ENCODE measurements at regions not wholly inside any gene's neighbourhood (a gene's known extent, or its start where the extent isn't known, plus 50 kb on each side); places are given as distances from the start of the nearest gene placed in this dataset.

DNA sequence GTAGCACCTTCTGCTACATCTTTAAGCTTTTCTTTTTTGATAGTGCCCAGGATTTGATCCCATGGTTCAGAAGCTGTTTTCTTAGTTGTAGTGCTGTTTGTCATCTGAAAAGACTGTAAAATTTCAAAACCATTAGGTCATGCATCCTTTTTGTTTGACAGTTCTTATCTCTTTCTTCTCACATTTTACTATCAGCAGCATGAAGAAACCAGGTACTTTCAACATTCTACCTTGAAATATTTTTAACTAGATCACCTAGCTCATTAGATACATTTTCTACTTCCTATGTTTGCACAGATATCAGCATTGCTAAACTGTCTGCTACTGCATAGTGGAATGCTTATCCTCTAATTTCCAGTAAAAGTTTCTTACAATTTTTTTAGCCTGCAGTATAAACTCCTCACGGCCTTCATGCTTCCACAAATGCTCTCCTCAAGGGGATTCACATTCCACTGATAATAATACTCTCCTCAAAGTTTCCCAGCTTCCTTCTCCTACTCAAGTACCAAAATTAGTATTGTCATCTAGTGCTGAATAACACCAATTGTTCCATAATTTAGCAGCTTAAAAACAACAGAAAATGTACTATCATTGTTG lies 243.9 kb upstream of the ZRANB2 start:
- Histone ChIP-seq H3K4me1 (no peaks in the 10 kb centered on the region), H3K4me2 (no peak overlapping the region), H3K27ac (no peak overlapping the region), H3K9me3 (no peaks in the 10 kb centered on the region), H3K4me3 (no peak overlapping the region)
- POLR2A ChIA-PET, result no interaction called here
- DNase-seq (ENCODE audit: low read depth in 1 of 2, low spot score in 1 of 2) (no peak), FAIRE-seq (no peak), ATAC-seq (no peak)
- CTCF ChIA-PET, result no interaction called here
- no peak for TF ChIP-seq HDAC2 (IDR thresholded peaks at IDR 0.05)
- TF ChIP-seq, protein P1, sequence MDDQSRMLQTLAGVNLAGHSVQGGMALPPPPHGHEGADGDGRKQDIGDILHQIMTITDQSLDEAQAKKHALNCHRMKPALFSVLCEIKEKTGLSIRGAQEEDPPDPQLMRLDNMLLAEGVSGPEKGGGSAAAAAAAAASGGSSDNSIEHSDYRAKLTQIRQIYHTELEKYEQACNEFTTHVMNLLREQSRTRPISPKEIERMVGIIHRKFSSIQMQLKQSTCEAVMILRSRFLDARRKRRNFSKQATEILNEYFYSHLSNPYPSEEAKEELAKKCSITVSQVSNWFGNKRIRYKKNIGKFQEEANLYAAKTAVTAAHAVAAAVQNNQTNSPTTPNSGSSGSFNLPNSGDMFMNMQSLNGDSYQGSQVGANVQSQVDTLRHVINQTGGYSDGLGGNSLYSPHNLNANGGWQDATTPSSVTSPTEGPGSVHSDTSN (IDR thresholded peaks at IDR 0.05), result no peak
- TF ChIP-seq MAFK (IDR thresholded peaks at IDR 0.05; ENCODE audit: partially characterized antibody), result no peak
- no peak for TF ChIP-seq TP53 (CRISPR knock-in tag; IDR thresholded peaks at IDR 0.05)
- no peak for TF ChIP-seq FOXS1 (CRISPR knock-in tag; IDR thresholded peaks at IDR 0.05)
- TF ChIP-seq FOSL2 (IDR thresholded peaks at IDR 0.05), result no peak
- TF ChIP-seq FOSL2 (CRISPR knock-in tag; IDR thresholded peaks at IDR 0.05), result no peak
- TF ChIP-seq CBX8 (IDR thresholded peaks at IDR 0.05), result no peak
- 0% methylated on average over 1 of the region's 1 CpG for WGBS (ENCODE audit: missing lambda C conversion rate)

DNA sequence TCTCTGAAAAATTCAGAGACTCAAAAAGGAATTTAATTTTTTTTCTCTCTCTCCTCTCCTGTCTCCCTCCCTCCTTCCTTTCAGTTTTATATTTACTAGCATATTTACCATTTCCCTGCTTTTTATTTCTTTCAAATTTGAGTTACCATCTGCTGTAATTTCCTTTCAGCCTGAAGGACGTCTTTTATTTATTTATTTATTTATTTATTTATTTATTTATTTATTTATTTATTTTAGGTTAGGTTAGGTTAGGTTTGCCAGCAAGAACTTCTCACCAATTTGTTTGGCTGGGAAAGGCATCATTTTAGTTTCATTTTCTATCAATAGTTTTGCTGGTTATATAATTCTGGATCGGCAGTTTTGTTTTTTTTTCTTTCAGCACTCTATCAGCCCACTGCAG lies 231.7 kb upstream of the ZRANB2 start:
- Histone ChIP-seq H3K4me3 (no peak overlapping the region), H3K27ac (no peak overlapping the region), H3K4me2 (no peak overlapping the region), H3K4me1 (no peaks in the 10 kb centered on the region), H3K9me3 (no peaks in the 10 kb centered on the region)
- DNase-seq (ENCODE audit: low read depth in 1 of 2, low spot score in 1 of 2) (no peak), ATAC-seq (no peak), FAIRE-seq (no peak)
- ChIA-PET POLR2A (no interaction called here), CTCF (no interaction called here)
- 0% methylated on average over 2 of the region's 2 CpGs for WGBS (ENCODE audit: missing lambda C conversion rate)
- TF ChIP-seq, protein P2, sequence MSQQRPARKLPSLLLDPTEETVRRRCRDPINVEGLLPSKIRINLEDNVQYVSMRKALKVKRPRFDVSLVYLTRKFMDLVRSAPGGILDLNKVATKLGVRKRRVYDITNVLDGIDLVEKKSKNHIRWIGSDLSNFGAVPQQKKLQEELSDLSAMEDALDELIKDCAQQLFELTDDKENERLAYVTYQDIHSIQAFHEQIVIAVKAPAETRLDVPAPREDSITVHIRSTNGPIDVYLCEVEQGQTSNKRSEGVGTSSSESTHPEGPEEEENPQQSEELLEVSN (IDR thresholded peaks at IDR 0.05; ENCODE audit: borderline replicate concordance, low read depth), result no peak
- TF ChIP-seq ZC3H11A (IDR thresholded peaks at IDR 0.05), result peak; percentile 56
- no peak for TF ChIP-seq NR3C1 (IDR thresholded peaks at IDR 0.05)

DNA sequence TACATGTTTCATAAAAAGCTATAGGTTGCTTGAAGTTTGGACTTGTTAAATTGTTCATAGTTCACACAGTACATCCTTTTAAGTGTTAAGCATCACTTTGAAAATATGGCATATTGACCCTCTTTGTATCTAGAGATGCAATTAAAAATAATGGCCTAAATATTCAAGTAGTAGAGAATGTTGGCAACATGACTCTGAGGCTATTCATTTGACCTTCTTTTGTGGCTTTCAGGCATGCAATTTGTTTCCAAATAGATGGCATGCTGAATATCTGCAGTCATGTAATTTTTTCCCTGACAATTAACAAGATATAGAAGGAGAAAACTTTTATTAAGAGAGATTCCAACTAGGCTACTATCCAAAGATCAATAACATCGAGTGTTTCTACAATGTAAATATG lies 230.5 kb upstream of the ZRANB2 start:
- DNase-seq (ENCODE audit: low read depth in 1 of 2, low spot score in 1 of 2) (no peak), ATAC-seq (no peak), FAIRE-seq (no peak)
- Histone ChIP-seq H3K9me3 (no peaks in the 10 kb centered on the region), H3K4me1 (no peaks in the 10 kb centered on the region), H3K4me2 (no peak overlapping the region), H3K27ac (no peak overlapping the region), H3K4me3 (no peak overlapping the region)
- TF ChIP-seq POLR2A (IDR thresholded peaks at IDR 0.05; ENCODE audit: low read length) (no peak), ZC3H11A (IDR thresholded peaks at IDR 0.05) (no peak), CBX2 (IDR thresholded peaks at IDR 0.05; ENCODE audit: borderline replicate concordance, low read depth) (no peak), MAFK (IDR thresholded peaks at IDR 0.05; ENCODE audit: partially characterized antibody) (no peak), SREBF2 (IDR thresholded peaks at IDR 0.05) (no peak), HOXB13 (CRISPR knock-in tag; IDR thresholded peaks at IDR 0.05; ENCODE audit: low read depth) (no peak)
- TF ChIP-seq, protein P3, sequence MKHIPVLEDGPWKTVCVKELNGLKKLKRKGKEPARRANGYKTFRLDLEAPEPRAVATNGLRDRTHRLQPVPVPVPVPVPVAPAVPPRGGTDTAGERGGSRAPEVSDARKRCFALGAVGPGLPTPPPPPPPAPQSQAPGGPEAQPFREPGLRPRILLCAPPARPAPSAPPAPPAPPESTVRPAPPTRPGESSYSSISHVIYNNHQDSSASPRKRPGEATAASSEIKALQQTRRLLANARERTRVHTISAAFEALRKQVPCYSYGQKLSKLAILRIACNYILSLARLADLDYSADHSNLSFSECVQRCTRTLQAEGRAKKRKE (CRISPR knock-in tag; IDR thresholded peaks at IDR 0.05; ENCODE audit: low read depth), result no peak
- WGBS (ENCODE audit: missing lambda C conversion rate), result 5% methylated on average over 1 of the region's 1 CpG
- ChIA-PET CTCF (no interaction called here), POLR2A (no interaction called here)

DNA sequence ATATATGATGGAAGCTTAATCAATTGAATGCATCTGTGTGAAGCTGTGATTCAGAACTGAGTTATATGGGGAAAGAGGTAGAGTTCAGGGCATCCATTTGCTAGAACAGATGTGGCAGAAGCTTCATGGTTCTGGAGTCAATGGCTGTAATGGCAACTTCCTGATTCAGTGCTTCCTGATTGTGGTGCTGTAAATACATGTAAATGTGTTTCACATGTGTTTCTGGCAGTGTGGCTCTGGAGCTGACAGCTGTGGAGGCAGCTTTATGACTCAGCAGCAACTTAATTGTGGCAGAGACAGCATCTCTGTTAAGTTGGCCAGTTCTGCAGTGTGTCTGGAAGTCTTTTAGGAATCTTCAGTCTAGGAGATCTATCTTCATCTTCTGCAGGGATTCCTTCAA lies 226.6 kb upstream of the ZRANB2 start:
- Histone ChIP-seq H3K4me3 (no peak overlapping the region), H3K9me3 (no peaks in the 10 kb centered on the region), H3K4me1 (no peaks in the 10 kb centered on the region), H3K27ac (no peak overlapping the region), H3K4me2 (no peak overlapping the region)
- ATAC-seq (no peak), FAIRE-seq (no peak), DNase-seq (ENCODE audit: low read depth in 1 of 2, low spot score in 1 of 2) (no peak)
- ChIA-PET CTCF (no interaction called here), POLR2A (no interaction called here)
- TF ChIP-seq HDAC2 (IDR thresholded peaks at IDR 0.05) (no peak), RAD21 (conservative IDR thresholded peaks at IDR 0.05 in 1 of 2, IDR thresholded peaks at IDR 0.05 in 1 of 2) (no peak), PHF8 (IDR thresholded peaks at IDR 0.05; ENCODE audit: borderline replicate concordance, low read depth) (no peak), HOXA7 (CRISPR knock-in tag; IDR thresholded peaks at IDR 0.05) (no peak), POLR2AphosphoS2 (conservative IDR thresholded peaks at IDR 0.05; ENCODE audit: low read length) (no peak), MAFK (IDR thresholded peaks at IDR 0.05; ENCODE audit: partially characterized antibody) (no peak), JUNB (IDR thresholded peaks at IDR 0.05) (no peak), RCOR1 (IDR thresholded peaks at IDR 0.05; ENCODE audit: low read depth, low read length) (no peak)
